GM12891 (cell line): ENCODE measurements at regions not wholly inside any gene's neighbourhood (a gene's known extent, or its start where the extent isn't known, plus 50 kb on each side); places are given as distances from the start of the nearest gene placed in this dataset.

Source experiments
- DNase-seq: peaks from one replicate; pipeline ENCODE4 v3.0.0; 2011; ENCODE audit warnings: low spot score; ENCODE audit not compliant: insufficient read length
- FAIRE-seq: peaks from 2 replicates; lab custom pipeline; 2011; peaks lifted over from hg19 to GRCh38; lab: Jason Lieb, UNC
- PAX5 ChIP-seq: IDR thresholded peaks from 2 replicates; pipeline ENCODE4 v1.6.1; 2011; ENCODE audit warnings: low read length, moderate library complexity, mild to moderate bottlenecking; ENCODE audit not compliant: insufficient read depth, severe bottlenecking
- POLR2A ChIP-seq: IDR thresholded peaks from 2 replicates; pipeline ENCODE4 v1.6.1; 2011; ENCODE audit warnings: low read depth, low read length, control low read depth
- POLR2AphosphoS5 ChIP-seq: IDR thresholded peaks from 2 replicates; pipeline ENCODE4 v1.6.1; 2011; ENCODE audit warnings: low read depth, low read length, control low read depth
- POU2F2 ChIP-seq: IDR thresholded peaks from 2 replicates; pipeline ENCODE4 v1.6.1; 2011; ENCODE audit warnings: low read depth, mild to moderate bottlenecking, control low read depth, low read length, moderate library complexity
- SPI1 ChIP-seq: IDR thresholded peaks from 2 replicates; pipeline ENCODE4 v1.6.1; 2011; ENCODE audit warnings: low read depth, low read length, control low read depth
- TAF1 ChIP-seq: IDR thresholded peaks from 2 replicates; pipeline ENCODE4 v1.6.1; 2011; ENCODE audit warnings: low read depth, low read length, control low read depth

DNA sequence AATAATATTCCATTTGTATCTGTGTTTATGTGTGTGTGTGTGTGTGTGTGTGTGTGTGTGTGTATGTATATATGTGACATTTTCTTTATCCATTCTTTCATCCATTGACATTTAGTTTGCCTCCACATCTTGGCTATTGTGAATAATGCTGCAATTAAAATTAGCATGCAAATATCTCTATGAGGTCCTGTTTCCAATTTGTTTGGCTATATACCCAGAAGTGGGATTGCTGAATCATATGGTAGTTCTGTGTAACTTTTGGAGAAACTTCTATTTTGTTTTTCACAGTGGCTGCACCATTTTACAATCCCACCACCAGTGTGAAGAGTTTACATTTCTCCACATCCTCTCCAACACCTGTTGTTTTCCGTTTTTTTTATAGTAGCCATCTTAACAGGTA is 53.1 kb downstream of the CH25H start:
- no peak for TF ChIP-seq TAF1
- no peak for TF ChIP-seq PAX5
- no peak for TF ChIP-seq POLR2AphosphoS5
- TF ChIP-seq SPI1 = no peak
- no peak for TF ChIP-seq POU2F2
- no peak for TF ChIP-seq POLR2A
- DNase-seq = no peak
- FAIRE-seq = no peak

GRCh38 chr10:89153116-89153515 is 54.0 kb downstream of the CH25H start:
- FAIRE-seq = no peak
- no peak for TF ChIP-seq TAF1
- DNase-seq = no peak

DNA sequence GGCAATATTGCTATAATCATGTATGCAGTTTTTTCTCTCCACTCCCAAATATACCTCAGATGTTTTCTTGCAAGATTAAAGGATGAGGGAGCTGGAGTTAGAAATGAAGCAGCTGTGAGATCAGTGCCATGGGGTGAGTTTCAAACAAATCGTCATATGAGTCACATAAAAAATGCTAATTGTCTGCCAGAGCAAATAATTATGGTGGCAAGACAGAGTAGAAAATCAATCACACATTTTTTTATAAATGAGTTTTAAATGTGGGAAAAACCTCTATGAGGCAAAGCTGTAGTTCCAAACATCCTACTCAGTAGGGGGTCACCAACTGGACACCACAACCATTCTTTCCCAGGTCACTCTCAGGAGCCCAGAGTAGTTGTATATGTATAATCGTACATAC is 55.3 kb downstream of the CH25H start:
- no peak for TF ChIP-seq SPI1
- TF ChIP-seq PAX5 = no peak
- TF ChIP-seq POU2F2 = no peak
- no peak for TF ChIP-seq TAF1
- TF ChIP-seq POLR2AphosphoS5 = no peak
- TF ChIP-seq POLR2A = no peak
- FAIRE-seq = no peak

GRCh38 chr10:89148061-89148460 is 59.1 kb downstream of the CH25H start:
- DNase-seq = no peak
- FAIRE-seq = no peak
- TF ChIP-seq POLR2AphosphoS5 (no peak), POU2F2 (no peak), PAX5 (no peak), SPI1 (no peak), POLR2A (no peak)

More for the DNA sequence above, 55.3 kb downstream of the CH25H start:
- no peak for DNase-seq

- DNase-seq (no peak), FAIRE-seq (no peak)
- TF ChIP-seq SPI1 (no peak), PAX5 (no peak), POLR2AphosphoS5 (no peak), POU2F2 (no peak), TAF1 (no peak)
These were observed 59.9 kb downstream of the CH25H start for GRCh38 chr10:89147256-89147655.

GRCh38 chr10:89144836-89145235 is 62.3 kb downstream of the CH25H start:
- DNase-seq (no peak), FAIRE-seq (no peak)
- TF ChIP-seq PAX5 (no peak), POLR2AphosphoS5 (no peak), TAF1 (no peak), SPI1 (no peak), POLR2A (no peak), POU2F2 (no peak)

DNA sequence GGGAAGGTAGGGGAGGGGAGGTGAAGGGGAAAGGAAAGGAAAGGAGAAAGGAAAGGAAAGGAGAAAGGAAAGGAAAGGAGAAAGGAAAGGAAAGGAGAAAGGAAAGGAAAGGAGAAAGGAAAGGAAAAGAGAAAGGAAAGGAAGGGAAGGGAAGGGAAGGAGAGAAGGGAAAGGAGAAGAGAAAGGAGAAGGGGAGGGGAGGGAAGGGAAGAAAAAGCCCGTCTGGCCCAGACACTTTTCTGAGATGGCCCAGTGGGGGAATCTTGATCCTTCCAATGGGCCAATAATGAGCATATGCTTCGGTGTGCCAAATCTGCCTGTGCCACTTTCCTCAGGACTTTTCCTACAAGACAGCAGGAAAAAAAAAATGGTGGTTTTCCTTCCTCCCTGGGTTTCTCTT is 64.5 kb downstream of the CH25H start:
- FAIRE-seq = no peak
- no peak for DNase-seq
- no peak for TF ChIP-seq POLR2AphosphoS5
- no peak for TF ChIP-seq PAX5
- TF ChIP-seq POLR2A = no peak
- no peak for TF ChIP-seq POU2F2
- no peak for TF ChIP-seq TAF1
- TF ChIP-seq SPI1 = no peak

GRCh38 chr10:89138755-89139490 is 68.2 kb downstream of the CH25H start:
- FAIRE-seq (no peak), DNase-seq (no peak)
- no peak for TF ChIP-seq SPI1
- TF ChIP-seq TAF1 = no peak
- no peak for TF ChIP-seq PAX5
- no peak for TF ChIP-seq POLR2A
- TF ChIP-seq POU2F2 = no peak

- DNase-seq = no peak
- no peak for FAIRE-seq
- no peak for TF ChIP-seq TAF1
- peak; percentile 51; the same call in 1 of the 2 replicates for TF ChIP-seq SPI1
- no peak for TF ChIP-seq POLR2A
- no peak for TF ChIP-seq POLR2AphosphoS5
These were observed 72.2 kb downstream of the CH25H start for GRCh38 chr10:89134963-89135362.

GRCh38 chr10:89129911-89130310 is 77.2 kb downstream of the CH25H start:
- DNase-seq (no peak), FAIRE-seq (no peak)
- TF ChIP-seq POU2F2 = no peak
- TF ChIP-seq PAX5 = no peak
- TF ChIP-seq SPI1 = no peak
- TF ChIP-seq POLR2A = no peak
- no peak for TF ChIP-seq POLR2AphosphoS5
- TF ChIP-seq TAF1 = no peak

GRCh38 chr10:89122433-89123051 is 84.6 kb downstream of the CH25H start:
- no peak for FAIRE-seq
- TF ChIP-seq TAF1 = no peak
- DNase-seq = no peak
